ENCODE measurements at regions not wholly inside any gene's neighbourhood (a gene's known extent, or its start where the extent isn't known, plus 50 kb on each side); places are given as distances from the start of the nearest gene placed in this dataset.

GRCh38 chr5:173468821-173469251 is 140.6 kb upstream of the STC2 start:
- ChIA-PET POLR2A (ENCODE audit: unreplicated experiment) (no interaction called here), CTCF (interaction anchor here (0.7 to 1.8 kb wide), 3 partner anchors 11 to 44 kb away, joined by 3 to 4 read pairs (median 3); no protein-coding TSS in a partner anchor)
- no TSS peak for BruUV-seq (replicated peaks)
- Histone ChIP-seq H3K9ac (ENCODE audit: low read depth, low read length) (no peak overlapping the region), H2AFZ (replicated peaks; ENCODE audit: low read length, poor library complexity) (peak overlapping the region; percentile 28), H2BK20ac (ENCODE audit: low read depth, low read length) (peak overlapping the region; percentile 46), H4K20me1 (ENCODE audit: insufficient read depth, low read length) (no peaks in the 10 kb centered on the region), H3K27ac (ENCODE audit: insufficient read depth, low read length) (no peak overlapping the region), H3K9me3 (ENCODE audit: control insufficient read depth, insufficient read depth, low read length) (no peaks in the 10 kb centered on the region), H4K91ac (ENCODE audit: insufficient read depth, low read depth, low read length) (peak overlapping the region; percentile 61), H3K27me3 (ENCODE audit: control insufficient read depth, insufficient read depth, low read length) (no peaks in the 10 kb centered on the region), H2AK5ac (ENCODE audit: low read depth, low read length) (peak overlapping the region; percentile 88), H2BK15ac (ENCODE audit: low read depth, low read length) (peak overlapping the region; percentile 22), H3K79me1 (ENCODE audit: low read depth in 1 of 2, low read length in 2 of 2) (peaks cover 3 to 8% of the 10 kb centered on the region in 2 experiments; a peak in 2 of 4 replicates), H3K18ac (ENCODE audit: low read depth, low read length) (peak overlapping the region; percentile 27; the same call in 1 of the 2 replicates), H3K14ac (replicated peaks; ENCODE audit: low read depth, low read length) (peak overlapping the region; percentile 21; the same call in 1 of the 2 replicates), H4K5ac (ENCODE audit: low read depth, low read length) (peak overlapping the region; percentile 59), H2BK5ac (ENCODE audit: low read depth, low read length, poor library complexity, severe bottlenecking) (peak overlapping the region; percentile 45), H2AK9ac (replicated peaks; ENCODE audit: low read depth, low read length, poor library complexity) (peak overlapping the region; percentile 37), H4K8ac (ENCODE audit: low read depth in 2 of 2, low read length in 2 of 2) (peak overlapping the region in 1 of 2 experiments; percentile 24; a peak in 1 of 4 replicates), H3K23ac (ENCODE audit: low read depth, low read length) (no peak overlapping the region), H3K4me3 (ENCODE audit: insufficient read depth, low read depth, low read length) (no peak overlapping the region), H2BK120ac (ENCODE audit: low read depth, low read length) (peak overlapping the region; percentile 73; the same call in 1 of the 2 replicates), H3K9me1 (ENCODE audit: insufficient read depth, low read length) (peaks cover 30% of the 10 kb centered on the region), H3K36me3 (ENCODE audit: control insufficient read depth, insufficient read depth, low read length) (no peaks in the 10 kb centered on the region), H3K56ac (ENCODE audit: extremely low read depth, insufficient read depth, low read length) (no peak overlapping the region), H3K4ac (ENCODE audit: low read depth, low read length) (peak overlapping the region; percentile 71), H3K4me1 (ENCODE audit: control insufficient read depth, insufficient read depth, low read length) (peaks cover 26% of the 10 kb centered on the region), H3K4me2 (ENCODE audit: low read depth, low read length) (no peak overlapping the region)
- DNase-seq: peak; percentile 44
- intact Hi-C loops (cut with micrococcal nuclease): no loop called here
- in situ Hi-C loops (cut with MboI; ENCODE audit: low sequenced_read_pairs): no loop called here
- dilution Hi-C loops (cut with HindIII; ENCODE audit: low sequenced_read_pairs, unreplicated experiment): no loop called here
- no peak for TF ChIP-seq RFX5 (IDR thresholded peaks at IDR 0.05; ENCODE audit: low read depth, low read length)
- peak; percentile 9; the same call in 1 of the 2 replicates for TF ChIP-seq CEBPB (IDR thresholded peaks at IDR 0.05; ENCODE audit: low read depth, low read length)
- peak; percentile 26; the same call in 1 of the 2 replicates for TF ChIP-seq USF2 (IDR thresholded peaks at IDR 0.05; ENCODE audit: low read depth, low read length)
- ATAC-seq (ENCODE audit: low read depth): no peak
- WGBS, 2 experiments (ENCODE audit: extremely low coverage in 2 of 2, insufficient read length in 1 of 2): no CpG with 5 or more reads among the region's 4 CpGs
